HFFc6 (cell line): ENCODE measurements at regions not wholly inside any gene's neighbourhood (a gene's known extent, or its start where the extent isn't known, plus 50 kb on each side); places are given as distances from the start of the nearest gene placed in this dataset.

Experiments used
- DNase-seq: peaks from one replicate; pipeline ENCODE4 v3.0.0-alpha.2; 2018
- H3K27ac Mint-ChIP-seq: 2 replicates; pipeline ENCODE4 v1.8.0; 2020; ENCODE audit warnings: mild to moderate bottlenecking, mixed read lengths
- H3K27me3 Mint-ChIP-seq: 2 replicates; pipeline ENCODE4 v1.8.0; 2021; ENCODE audit warnings: mild to moderate bottlenecking, moderate library complexity, mixed read lengths; ENCODE audit not compliant: insufficient read depth
- H3K36me3 Mint-ChIP-seq: 2 replicates; pipeline ENCODE4 v1.8.0; 2021; ENCODE audit warnings: low read depth, mixed read lengths
- H3K4me1 Mint-ChIP-seq: 2 replicates; pipeline ENCODE4 v1.8.0; 2020; ENCODE audit warnings: low read depth, mixed read lengths
- H3K4me3 Mint-ChIP-seq: 2 replicates; pipeline ENCODE4 v1.8.0; 2020; ENCODE audit warnings: mild to moderate bottlenecking, moderate library complexity, mixed read lengths
- H3K9me3 Mint-ChIP-seq: 2 replicates; pipeline ENCODE4 v1.8.0; 2020; ENCODE audit warnings: mild to moderate bottlenecking, mixed read lengths
- CTCF ChIP-seq: fragments of 200-600 bp; sonication (generic); IDR thresholded peaks from 2 replicates; pipeline ENCODE4 v1.5.0; 2021; ENCODE audit warnings: antibody characterized with exemption, mild to moderate bottlenecking

DNA sequence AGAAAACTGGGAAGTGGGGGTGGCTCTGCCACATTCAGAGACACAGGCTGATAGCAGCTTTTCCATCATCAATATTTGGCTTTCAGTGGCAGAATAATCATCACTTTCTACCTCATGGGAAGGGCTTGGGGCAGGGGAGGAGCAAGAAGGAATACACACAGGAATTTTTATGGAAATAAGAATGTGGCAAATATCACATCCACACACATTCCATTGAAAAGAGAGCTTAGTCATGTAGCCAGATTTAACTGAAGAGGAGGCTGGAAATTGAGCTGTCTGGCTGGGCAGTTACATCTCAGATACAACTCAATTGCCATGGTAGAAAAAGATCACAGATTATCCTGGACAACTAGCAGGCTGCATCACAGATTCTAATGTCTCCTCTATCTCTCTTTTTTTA, 1474.0 kb upstream of the ACVR2A start:
- Mint-ChIP-seq H3K9me3 (peaks cover 17% of the 10 kb centered on the region), H3K27ac (no peak overlapping the region), H3K4me3 (no peak overlapping the region), H3K4me1 (no peaks in the 10 kb centered on the region; the same call in 1 of the 2 replicates), H3K36me3 (no peaks in the 10 kb centered on the region), H3K27me3 (no peaks in the 10 kb centered on the region)
- DNase-seq: peak; percentile 7
- TF ChIP-seq CTCF: no peak

DNA sequence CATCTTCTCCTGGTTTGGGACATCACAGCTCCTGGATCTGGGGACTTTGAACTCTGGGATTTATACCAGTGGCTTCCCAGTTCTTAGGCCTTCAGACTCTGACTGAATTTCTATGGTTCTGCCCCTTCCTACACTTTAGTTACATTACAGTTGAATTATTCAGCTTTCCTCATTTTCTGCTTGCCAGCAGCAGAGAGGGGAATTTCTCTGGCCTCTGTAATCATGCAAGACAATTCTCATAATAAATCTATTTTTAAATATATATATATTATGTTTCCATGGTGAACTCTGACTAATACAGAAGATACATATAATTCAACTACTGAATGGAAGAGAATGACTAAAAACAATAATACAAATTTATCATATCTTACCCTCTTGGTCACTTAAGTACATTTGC, 1478.6 kb upstream of the ACVR2A start:
- Mint-ChIP-seq H3K9me3 (peaks cover 16% of the 10 kb centered on the region), H3K27me3 (no peaks in the 10 kb centered on the region), H3K4me3 (no peak overlapping the region), H3K36me3 (no peaks in the 10 kb centered on the region), H3K27ac (no peak overlapping the region), H3K4me1 (no peaks in the 10 kb centered on the region; the same call in 1 of the 2 replicates)
- TF ChIP-seq CTCF: no peak
- DNase-seq: no peak

GRCh38 chr2:146365041-146365440, 1479.8 kb upstream of the ACVR2A start:
- Mint-ChIP-seq H3K27me3 (no peaks in the 10 kb centered on the region), H3K4me1 (no peaks in the 10 kb centered on the region), H3K9me3 (peaks cover 13% of the 10 kb centered on the region), H3K27ac (no peak overlapping the region), H3K36me3 (no peaks in the 10 kb centered on the region), H3K4me3 (no peak overlapping the region)
- no peak for TF ChIP-seq CTCF
- no peak for DNase-seq

DNA sequence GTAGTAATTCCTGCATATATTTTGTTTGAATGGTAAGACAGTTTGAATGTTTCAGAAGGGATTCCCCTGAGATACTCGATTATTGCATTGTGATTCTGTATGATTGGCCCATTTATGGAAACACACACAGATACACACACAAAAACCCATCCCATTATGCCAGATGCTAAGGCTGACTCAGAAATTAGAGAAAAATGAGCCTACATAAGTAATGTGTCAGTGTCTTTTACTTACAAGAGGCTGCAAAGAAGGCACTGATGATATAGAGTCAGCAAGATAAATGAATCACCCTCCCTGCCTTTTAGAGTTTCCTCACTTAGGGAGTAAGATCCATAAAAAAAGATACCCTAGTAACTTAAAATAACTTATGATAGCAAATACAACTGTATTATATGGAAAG, 1481.1 kb upstream of the ACVR2A start:
- Mint-ChIP-seq H3K4me3 (no peak overlapping the region), H3K4me1 (no peaks in the 10 kb centered on the region), H3K27ac (no peak overlapping the region), H3K9me3 (peaks cover 11% of the 10 kb centered on the region), H3K27me3 (no peaks in the 10 kb centered on the region), H3K36me3 (no peaks in the 10 kb centered on the region)
- DNase-seq: no peak
- no peak for TF ChIP-seq CTCF

DNA sequence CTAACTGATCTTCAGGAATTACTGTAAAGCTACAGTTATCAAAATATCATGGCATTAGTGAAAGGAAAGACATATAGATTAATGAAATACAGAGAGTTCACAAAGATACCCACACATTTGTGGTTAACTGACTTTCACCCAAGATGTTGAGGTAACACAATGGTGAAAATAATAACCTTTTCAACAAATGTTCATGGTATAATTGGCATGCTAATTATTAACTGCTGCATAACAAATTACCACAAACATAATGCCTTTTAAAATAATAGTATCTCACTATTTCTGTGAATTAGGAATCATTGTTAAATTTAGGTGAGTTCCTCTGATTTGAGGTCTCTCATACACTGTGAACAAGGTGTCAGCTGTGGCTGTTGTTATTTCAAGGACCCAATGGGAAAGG, 1493.1 kb upstream of the ACVR2A start:
- Mint-ChIP-seq H3K27me3 (no peaks in the 10 kb centered on the region; the same call in 1 of the 2 replicates), H3K4me1 (no peaks in the 10 kb centered on the region), H3K27ac (no peak overlapping the region)

More for the DNA sequence above, 1493.1 kb upstream of the ACVR2A start:
- no peak for DNase-seq
- Mint-ChIP-seq H3K36me3 (no peaks in the 10 kb centered on the region), H3K9me3 (no peaks in the 10 kb centered on the region; the same call in 1 of the 2 replicates), H3K4me3 (no peak overlapping the region)
- TF ChIP-seq CTCF: no peak
